ENCODE measurements at regions not wholly inside any gene's neighbourhood (a gene's known extent, or its start where the extent isn't known, plus 50 kb on each side); places are given as distances from the start of the nearest gene placed in this dataset.

DNA sequence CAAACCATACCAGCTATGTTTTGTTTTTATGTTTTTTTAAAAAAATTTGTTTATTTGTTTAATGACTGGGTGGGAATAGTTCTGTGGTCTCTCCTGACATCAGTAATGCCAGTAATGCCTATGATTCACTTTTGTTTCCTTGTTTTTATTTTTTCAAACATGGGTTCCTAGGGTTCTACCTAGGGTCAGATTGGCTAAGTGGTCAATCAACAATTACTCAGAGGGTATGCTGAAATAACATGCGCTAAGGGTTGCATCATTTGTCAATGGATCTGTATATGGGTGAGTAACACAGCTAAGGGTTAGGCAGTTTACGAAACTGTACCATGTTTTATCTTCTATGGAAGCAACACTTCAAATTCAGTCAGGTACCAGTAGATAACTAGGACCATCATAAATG is 583.8 kb upstream of the GJE1 start:
- TF ChIP-seq, protein P1, sequence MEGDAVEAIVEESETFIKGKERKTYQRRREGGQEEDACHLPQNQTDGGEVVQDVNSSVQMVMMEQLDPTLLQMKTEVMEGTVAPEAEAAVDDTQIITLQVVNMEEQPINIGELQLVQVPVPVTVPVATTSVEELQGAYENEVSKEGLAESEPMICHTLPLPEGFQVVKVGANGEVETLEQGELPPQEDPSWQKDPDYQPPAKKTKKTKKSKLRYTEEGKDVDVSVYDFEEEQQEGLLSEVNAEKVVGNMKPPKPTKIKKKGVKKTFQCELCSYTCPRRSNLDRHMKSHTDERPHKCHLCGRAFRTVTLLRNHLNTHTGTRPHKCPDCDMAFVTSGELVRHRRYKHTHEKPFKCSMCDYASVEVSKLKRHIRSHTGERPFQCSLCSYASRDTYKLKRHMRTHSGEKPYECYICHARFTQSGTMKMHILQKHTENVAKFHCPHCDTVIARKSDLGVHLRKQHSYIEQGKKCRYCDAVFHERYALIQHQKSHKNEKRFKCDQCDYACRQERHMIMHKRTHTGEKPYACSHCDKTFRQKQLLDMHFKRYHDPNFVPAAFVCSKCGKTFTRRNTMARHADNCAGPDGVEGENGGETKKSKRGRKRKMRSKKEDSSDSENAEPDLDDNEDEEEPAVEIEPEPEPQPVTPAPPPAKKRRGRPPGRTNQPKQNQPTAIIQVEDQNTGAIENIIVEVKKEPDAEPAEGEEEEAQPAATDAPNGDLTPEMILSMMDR (IDR thresholded peaks at IDR 0.05) = no peak
- TF ChIP-seq EZH2 (IDR thresholded peaks at IDR 0.05) (no peak), EZH2phosphoT487 (IDR thresholded peaks at IDR 0.05) (no peak)
